Mesenteric fat pad (tissue), 1 donor: ENCODE measurements at regions not wholly inside any gene's neighbourhood (a gene's known extent, or its start where the extent isn't known, plus 50 kb on each side); places are given as distances from the start of the nearest gene placed in this dataset.
"Not testable (repeated sequence)": the region's sequence is repeated elsewhere in the genome, so short reads cannot be mapped to it uniquely, and the experiment has no call there.

ENCODE experiments used
- DNase-seq: peaks from one replicate; pipeline ENCODE4 v3.0.0-alpha.2; 2020; ENCODE audit warnings: low spot score
- donor health status: DM: yes; HTN: yes; CAD: no.

DNA sequence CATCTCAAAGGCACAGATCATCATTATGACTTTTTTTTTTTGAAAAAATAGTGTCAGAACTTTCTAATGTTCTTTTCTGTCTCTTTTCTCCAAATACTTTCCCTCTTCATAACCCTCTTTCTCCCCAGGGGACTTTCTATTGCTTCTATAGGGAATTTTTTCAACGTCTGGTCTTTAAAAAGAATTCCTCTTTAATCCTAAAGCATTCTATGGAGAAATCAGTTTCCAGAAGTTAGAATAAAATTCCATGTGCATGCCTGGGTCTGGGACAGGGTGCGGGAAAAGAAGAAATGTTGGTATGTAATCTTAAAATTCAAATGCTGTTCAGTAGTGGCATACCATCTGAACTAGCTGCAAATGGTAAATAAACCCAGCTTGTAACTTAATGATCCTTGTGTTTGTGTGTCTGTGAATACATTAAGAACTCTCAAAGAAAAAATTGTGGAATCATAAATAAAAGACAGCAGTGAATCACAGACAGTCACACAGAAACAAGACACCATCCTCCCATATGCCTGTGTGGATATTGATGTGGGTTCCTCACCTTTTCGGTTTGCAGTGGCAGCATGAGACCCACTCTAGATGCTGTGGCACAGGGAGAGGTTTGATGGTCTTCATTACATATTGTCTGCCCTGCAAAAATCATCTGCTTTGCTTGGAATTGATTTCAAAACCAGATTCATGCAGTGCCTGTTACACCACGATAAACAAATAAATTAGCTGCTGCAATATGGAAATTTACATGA, 374.7 kb upstream of the NRP1 start:
- no peak for DNase-seq

DNA sequence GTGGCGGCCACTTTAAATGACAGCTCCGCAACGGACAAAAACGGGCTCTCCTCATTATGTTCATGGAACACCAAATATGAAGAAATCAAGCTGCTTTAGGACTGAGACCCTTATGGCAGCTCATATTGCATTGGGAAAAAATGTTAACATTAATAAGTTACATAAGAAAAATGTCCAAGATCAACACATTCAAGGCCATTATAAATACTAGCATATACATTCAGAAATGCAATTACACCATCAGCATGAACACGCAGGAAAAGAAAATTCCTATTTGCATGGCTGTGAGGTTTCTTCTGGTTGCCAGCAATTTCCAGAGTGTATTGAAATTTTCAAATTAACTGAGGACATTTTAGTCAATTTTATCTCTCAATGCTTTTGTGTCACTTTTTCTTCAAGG, 374.1 kb upstream of the NRP1 start:
- no peak for DNase-seq

DNA sequence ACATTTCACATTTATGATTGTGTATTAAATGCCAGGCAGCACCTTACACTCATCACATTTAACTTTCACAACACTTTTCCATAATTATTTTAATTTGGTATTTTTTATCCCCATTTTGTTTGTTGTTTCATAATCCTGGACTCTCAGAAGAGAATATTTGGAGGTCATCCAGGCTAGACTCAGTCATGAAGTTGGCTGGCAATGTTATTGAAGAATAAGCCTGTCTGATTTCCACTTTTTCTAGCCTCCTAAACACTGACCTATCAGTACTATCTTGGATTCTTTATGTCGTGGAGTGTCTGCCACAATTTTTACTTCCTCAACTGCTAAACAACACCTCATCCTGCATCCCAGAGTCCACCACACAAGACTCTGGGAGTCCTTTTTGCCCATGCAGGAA, 372.3 kb upstream of the NRP1 start:
- DNase-seq = no peak

DNA sequence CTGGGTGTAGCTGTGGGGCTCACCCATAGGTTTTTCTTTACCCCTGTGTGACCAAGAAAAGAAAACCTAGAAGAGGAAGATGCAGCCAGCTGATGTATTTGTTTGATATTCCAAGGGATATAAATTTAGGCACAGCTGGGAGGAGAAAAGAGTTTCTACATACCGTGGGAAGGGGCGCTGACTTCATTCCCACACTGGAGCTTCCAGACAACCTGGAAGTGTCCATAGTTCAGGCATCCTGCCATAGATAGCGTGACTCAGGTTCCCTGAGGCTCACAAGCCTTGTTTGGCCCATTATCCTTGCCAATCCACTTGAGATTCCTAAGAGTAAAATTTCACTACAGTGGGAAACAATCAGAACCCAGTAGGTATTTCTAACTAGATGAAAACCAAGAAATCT, 371.7 kb upstream of the NRP1 start:
- DNase-seq = no peak

DNA sequence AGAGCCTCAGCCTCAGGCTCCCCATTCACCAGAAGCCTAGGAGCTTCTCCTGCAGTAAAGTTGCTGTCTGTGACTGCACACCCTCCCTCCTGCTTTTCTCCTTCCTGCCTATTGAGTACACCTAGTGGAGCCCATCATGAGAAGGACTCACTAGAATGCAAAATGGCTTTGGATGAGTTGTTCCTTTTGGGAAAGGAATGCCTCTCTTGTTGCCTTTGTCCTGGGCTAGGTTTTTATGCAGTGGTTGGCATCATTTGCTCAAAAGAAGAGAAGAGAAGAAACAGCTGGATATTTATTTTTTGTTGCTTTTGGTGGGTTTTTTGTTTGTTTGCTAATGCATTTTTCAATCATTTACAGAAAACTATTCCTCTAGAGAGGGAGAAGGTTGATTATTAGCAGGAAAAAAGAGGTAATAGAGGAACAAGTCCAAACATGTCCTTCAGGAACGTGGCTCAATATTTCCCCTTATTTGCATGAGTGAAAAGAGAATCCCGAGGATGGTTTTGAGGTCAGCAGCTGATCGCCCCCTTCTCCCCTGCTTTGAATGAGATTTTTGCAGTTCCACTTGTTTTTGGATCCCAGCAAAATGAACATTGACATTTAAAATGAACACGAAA, 369.9 kb upstream of the NRP1 start:
- no peak for DNase-seq

DNA sequence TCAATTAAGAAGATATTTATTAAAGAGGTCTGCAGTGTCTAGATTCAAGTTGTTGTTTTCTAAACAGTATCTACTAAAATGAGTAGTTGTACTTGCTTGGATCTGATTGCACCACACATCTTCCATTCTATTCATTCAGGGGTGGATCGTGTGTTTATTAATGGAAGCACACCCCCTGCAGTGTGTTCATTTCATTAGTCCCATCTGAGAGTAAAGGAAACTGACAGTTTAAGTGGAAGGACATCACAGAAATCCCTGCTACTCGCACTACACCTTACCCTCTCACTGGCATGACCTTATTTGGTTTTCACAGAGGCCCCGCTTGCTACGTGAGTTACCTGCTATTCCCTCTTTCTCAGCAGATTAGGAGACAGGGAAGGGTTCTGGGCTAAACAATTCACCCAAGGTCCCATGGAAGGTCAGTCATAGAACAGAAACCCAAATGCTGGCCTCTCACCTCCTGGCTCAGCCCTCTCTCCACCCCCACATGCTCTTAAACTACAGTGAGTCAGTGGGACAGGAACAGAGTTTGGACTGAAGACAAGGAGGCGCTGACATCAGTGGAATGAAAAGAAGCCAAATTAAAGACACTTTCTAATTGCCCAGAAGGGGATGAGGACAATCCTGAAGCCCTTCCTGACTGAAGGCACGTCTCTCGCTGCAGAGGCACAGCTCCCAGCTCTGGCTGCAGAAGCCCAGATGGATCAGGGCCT, 369.2 kb upstream of the NRP1 start:
- DNase-seq = no peak

DNA sequence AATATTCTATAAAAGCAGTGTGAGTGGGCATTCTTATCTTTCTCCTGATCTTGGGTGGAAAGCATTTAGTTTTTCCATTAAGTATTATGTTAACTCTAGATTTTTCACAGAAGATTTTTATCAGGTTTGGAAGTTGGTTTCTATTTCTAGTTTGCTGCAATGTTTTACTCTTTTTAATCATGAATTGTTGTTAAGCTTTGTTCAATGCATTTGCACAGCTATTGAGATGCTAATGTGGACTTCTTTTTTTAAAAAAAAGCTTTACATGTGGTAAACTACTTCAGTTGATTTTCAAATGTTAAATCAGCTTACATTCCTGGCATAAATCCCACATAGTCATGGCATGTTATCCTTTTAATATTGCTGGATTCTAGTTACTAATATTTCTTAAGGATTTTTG, 363.6 kb upstream of the NRP1 start:
- DNase-seq = no peak

- DNase-seq = no peak
Measured at GRCh38 chr10:33697016-33697415, 362.5 kb upstream of the NRP1 start.

GRCh38 chr10:33695536-33695935, 361.1 kb upstream of the NRP1 start:
- no peak for DNase-seq

- not testable (repeated sequence) for DNase-seq
Measured at GRCh38 chr10:33690536-33690935, 356.1 kb upstream of the NRP1 start.

- no peak for DNase-seq
Measured at GRCh38 chr10:33688506-33688905, 354.0 kb upstream of the NRP1 start.

DNA sequence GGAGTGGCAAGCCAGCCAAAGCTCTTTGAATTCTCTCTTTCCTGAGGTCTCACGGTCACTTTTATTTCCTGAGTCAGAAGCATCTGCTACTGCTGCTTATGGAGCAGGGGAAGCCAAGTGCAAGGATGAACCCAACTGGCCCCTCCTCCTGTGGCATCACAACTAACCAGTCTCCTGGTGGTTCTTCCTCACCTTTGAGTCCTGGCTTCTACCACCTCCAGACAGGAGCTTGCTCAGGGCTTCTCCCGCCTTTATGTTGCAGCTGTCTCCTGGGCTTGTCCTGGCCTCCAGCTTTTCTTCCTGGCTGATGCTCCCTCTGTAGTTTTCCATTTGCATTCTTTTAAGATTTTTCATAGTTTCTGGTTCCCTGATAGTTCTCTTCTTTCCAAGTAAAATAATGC, 349.7 kb upstream of the NRP1 start:
- no peak for DNase-seq

GRCh38 chr10:33681595-33681994, 347.1 kb upstream of the NRP1 start:
- DNase-seq = no peak

- no peak for DNase-seq
Measured at GRCh38 chr10:33680036-33680435, 345.6 kb upstream of the NRP1 start.

GRCh38 chr10:33676606-33677339, 342.3 kb upstream of the NRP1 start:
- DNase-seq = no peak

DNA sequence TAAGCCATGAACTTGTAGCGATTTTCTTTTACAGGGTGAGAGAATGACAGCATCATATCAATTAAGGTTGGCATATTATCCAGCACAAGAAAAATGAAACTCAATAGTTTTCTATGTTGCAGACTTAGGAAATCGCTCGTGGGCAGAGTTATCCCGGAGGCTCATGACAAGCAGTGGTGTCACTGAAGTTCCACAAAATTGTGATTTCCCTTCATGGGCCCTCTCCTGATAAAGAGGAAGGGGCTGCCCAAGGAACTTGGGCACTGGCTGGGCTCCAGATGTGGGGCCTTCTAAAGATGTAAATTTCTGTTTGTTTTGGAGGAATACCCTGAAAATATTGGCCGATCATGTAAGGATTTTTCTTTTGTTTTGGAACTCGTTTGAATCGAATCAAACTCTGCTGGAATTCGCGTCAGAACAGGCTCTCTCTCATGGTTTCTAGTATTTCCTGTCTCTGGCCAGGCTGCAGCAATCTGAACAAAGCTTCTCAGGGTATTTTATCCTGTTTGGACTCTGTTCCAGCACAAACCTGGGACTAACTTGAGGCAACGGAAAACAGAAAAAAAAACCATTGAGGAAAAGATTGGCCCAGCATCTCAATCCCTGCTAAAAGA, 340.6 kb upstream of the NRP1 start:
- DNase-seq = no peak

- DNase-seq = no peak
Measured at GRCh38 chr10:33674491-33674890, 340.0 kb upstream of the NRP1 start.

DNA sequence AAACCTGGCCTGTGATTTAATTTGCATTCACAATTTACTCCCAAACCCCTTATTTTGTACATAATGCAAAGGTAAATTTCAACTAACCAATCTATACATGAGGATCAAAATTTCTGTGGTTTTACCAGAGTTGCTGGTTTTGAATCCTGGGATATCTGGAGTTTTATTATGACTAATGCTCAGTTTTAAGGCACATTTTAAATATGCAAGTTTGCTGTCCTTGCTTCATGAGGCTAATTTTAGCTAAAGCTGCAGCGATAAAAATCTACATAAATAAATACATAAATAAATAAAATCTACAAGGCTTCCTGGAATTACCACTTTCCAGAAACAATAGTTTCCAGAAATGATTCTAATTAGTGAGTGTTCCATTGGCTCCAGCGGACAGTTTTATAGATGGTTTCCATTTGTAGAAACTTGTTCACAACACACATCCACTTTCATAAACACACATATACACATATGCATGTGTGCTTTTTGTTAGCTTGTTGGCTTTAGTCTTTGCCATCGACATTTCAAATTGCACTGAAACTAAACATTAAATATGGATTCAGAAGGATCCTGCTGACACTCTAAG, 339.5 kb upstream of the NRP1 start:
- no peak for DNase-seq

DNA sequence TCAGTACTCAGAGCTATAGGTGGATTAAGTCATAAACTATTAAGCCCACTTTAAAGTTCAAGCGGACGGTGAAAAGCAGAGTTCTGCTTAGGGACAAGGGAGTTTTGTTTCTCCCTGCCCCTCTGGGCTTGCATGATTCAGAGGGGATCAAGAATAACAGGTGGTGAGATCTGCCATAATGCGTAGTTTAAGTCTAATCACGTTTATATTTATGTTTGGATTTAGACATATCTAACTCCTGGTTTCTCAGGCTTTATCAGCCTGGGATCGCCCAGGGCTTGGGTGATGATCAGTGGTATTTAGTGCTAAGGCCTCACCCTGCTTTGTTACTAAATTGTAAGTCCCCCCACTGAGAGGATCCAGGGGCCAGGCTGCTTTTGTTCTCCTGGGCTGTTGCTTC, 335.4 kb upstream of the NRP1 start:
- no peak for DNase-seq

GRCh38 chr10:33666686-33667480, 332.4 kb upstream of the NRP1 start:
- DNase-seq = no peak
